HG03095 (cell line): ENCODE measurements at regions not wholly inside any gene's neighbourhood (a gene's known extent, or its start where the extent isn't known, plus 50 kb on each side); places are given as distances from the start of the nearest gene placed in this dataset.
"Not testable (repeated sequence)": the region's sequence is repeated elsewhere in the genome, so short reads cannot be mapped to it uniquely, and the experiment has no call there.

Source experiments
- ATAC-seq: cut with Tn5 transposase; IDR thresholded peaks from one replicate; pipeline ENCODE4 v1.9.1; 2021; ENCODE audit warnings: moderate library complexity; ENCODE audit not compliant: unreplicated experiment

DNA sequence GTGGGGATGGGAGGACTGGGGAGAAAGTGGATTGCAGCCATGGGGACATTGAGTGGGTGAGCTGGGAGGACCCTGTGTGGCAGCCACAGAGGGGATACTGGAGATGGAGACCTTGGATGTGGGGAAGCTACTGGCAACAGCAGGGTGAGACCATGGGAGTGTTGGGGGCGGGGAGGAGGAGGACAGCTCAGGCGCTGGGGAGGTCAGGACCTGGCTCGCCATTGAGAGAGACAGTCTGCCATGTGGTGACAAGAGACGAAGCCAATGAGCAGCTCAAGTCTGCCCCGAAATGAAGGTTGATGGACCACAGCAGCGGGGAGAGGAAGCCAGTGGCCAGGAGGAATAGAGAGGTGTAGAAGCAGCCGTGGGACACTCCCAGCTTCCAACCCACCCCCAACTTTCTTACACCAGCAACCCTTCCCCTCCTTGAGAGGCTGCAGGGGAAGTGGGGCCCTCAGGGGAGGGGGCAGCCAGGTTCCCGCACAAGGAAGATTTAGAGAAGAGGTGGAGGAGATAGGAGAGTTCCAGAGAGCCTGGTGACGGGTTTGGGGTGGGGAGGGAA is 118.1 kb downstream of the ASB7 start:
- ATAC-seq: no peak

DNA sequence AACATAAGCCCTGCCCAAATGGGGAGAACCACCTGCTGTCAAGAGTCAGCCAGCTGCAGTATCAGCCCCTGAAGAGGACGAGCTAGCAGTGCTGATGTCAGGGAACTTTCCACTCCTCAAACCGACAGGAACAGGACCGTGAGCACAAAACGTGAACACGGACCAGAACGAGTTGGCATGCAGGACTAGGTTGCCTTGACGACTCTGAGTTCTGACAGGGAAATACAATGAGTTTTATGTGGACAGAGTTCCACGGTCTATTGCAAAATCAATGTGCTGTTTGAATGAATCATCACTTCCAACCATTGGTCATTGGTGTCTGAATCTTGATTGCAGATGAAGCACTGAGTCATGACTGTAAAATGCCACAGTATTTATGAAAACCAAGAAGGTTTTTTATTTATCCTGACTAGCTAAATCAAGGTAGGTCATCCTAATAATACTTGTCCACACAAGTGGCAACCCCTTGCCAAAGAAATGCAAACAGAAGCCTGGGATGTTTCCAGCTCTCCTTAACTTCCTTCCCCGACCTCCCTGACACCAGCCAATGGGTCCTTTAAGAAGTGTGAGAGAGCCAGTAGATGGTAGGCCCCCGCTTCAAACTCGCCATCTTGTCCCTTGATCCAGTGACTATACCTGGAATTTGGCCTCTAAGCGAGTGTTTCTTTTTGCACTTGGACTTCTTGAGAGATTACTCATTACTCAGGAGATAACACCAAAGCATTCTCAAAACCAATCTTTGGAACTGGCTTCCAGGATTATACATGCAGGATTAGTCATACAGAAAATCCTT is 119.6 kb downstream of the ASB7 start:
- ATAC-seq: no peak

DNA sequence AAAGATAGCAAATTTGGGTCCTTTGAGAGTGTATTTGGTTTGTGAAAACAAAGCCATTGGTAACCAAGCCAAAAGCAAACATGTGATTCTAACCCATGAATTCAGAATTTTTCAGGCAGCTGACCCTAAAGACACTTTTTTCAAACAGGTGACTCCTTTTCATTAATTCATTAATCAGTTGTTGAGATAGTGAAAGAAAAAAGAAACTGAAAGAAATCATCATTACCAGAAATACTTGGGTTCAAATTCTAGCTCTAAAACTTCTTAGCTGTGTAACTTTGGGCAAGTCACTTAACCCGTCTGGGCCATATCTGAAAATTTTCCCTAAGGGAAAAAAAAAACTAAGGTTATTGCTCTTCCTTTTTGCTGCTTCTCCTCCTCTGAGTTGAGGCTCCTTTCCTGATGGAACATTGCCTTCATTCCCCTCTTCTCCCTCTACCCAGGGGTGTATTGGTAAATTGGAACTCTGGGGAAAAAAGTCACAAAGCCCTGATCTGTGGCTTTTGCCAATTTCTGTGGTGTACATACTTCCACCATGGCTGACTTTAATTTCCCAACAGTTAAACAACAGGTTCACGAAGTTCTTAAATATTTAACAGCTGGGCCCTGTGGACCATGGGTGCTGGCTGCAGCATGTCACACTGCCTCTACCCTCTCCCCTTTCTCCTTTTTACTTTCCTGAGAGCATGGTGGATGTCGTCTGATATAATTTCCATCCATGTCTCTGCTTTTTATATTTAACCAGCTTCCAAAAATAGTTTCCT is 120.3 kb downstream of the ASB7 start:
- no peak for ATAC-seq

DNA sequence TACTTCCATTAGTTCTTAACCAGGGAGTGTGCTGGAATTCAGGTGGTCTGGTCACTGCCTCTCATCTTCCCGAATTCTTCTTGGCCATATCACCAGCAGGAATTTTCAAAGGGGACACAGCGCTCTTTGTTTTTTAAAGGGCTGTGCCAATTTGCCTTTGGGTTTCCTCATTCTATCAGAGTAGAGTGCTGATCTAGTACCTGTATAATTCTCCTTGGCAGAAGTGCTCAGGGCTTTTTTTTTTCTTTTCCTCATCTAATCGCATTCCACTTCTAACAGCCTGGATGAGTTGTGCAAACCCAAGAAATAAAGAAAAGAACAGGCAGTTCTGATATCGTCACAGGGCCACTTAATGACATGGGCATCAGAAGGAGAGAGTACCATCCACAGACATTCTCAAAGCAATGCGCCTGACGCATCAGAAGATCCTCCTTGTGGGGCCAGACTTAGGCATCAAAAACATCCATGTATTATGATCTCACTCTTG is 121.0 kb downstream of the ASB7 start:
- ATAC-seq: no peak

DNA sequence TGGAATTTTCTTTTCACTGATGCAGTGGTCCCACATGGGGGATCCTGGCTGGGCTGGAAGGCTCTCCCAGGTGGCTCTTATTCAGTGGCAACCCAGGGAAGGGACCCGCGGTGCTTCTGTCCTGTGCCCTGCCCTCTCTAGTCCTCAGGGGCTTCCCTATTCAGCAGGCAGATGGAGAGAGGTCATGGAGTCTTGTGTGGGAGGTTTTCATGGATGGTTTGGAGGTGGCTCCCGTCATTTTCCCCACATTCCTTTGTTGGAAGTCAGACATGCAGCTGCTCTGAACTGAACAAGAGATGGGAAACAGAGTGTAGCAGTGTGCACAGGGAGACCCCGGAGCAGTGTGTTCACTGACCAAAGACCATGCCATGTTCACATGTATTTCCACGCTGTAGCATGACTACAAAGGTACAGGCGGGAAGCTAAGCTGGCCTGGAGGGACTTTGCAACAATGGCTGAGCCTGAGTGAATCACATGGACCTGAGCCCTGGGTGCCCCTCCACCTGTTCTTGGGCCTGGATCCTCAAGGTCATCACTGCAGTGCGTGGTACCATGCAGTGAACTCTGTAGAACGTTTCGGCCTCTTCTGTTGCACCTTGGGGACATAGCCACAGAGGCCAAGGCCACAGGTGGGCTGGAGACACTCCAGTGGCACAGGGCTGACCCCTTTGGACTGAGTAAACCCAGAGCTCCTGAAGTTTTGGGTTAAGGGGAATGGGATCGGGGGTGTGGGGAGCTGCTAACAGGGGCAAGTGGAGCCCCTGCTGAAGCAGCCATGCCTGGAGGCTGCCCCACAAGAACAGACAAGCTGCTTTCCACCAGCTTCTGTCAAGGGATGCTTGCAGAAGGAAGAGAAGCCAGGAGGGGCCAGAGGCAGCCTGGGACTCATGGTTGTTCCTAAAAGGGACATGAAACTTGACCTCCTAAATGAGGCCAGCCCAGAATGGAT is 123.0 kb downstream of the ASB7 start:
- no peak for ATAC-seq

DNA sequence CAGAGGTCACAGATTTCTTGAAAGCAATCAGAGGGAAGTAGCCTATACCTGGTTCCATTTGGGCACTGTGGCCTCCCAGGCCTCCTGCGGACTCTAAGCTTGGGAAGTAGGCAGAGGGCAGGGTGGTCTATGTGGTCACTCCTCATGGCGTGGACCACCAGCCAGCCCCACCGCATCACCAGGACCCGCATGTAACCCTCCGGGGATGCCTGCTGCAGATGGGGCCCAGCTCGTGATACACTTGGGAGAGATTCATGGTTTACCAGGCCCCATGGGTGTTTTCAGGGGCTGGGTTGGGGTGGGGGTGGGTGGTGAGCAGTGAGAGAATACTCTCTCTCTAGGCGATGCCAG is 123.7 kb downstream of the ASB7 start:
- ATAC-seq: no peak

DNA sequence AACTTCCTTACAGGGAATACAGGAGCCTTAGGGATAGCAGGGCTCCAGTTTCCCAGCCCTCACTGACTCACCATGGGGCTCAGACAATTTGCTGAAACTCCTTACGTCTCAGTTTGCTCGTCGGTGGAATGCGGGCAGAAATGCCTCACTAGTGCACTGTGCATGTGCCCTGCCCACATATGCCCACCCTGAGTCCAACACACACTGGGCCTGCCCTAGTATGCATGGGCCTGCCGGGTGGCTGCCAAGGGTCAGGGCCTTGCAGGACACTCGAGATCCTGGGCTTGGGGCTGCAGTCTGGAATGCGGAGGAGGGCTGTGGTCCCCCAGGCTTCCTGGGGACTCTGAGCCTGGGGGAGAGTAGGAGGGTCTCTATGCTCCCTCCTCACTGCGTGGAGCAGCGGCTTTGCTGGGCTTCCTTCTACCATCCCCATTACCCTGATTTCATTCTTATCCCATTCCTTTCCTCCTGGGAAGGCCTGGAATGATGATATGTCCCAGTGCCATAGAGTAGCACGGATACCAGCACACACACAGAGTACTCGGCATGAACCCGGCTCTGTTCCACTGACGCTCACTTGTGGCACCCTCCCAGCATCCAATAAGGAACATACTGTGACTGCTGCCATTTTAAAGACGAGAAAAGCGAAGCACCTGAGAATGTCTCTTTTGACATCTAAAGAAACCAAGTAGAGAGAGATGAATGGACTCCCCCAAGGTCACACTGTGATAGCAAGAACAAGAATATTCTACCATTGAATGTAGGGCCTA is 124.2 kb downstream of the ASB7 start:
- no peak for ATAC-seq

DNA sequence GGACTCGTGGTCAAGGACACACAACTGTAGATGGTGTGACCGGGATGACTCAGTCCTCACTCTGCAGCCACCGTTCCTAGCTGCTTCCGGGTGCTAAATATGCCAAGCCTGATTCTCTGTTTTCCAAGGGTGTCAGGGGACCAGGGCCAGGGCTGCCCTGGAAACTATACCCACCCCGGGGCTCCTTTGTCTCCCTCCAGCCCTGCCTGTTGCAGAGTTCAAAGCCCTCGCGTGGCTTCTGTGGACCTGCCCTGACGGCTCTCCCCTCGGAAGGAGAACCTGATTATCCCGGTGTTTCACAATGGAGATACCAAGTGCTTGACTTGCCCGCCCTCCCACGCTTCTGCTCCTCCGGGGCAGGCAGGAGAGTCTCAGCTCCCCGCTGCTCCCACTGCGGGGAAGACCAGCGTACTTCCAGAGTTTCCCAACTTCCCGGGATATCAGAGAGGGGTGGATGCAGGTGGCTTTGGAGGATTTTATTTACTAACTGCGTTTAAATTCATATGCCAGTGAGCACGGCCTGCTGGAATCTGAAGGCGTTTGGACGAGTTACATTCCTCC is 125.0 kb downstream of the ASB7 start:
- ATAC-seq: no peak

DNA sequence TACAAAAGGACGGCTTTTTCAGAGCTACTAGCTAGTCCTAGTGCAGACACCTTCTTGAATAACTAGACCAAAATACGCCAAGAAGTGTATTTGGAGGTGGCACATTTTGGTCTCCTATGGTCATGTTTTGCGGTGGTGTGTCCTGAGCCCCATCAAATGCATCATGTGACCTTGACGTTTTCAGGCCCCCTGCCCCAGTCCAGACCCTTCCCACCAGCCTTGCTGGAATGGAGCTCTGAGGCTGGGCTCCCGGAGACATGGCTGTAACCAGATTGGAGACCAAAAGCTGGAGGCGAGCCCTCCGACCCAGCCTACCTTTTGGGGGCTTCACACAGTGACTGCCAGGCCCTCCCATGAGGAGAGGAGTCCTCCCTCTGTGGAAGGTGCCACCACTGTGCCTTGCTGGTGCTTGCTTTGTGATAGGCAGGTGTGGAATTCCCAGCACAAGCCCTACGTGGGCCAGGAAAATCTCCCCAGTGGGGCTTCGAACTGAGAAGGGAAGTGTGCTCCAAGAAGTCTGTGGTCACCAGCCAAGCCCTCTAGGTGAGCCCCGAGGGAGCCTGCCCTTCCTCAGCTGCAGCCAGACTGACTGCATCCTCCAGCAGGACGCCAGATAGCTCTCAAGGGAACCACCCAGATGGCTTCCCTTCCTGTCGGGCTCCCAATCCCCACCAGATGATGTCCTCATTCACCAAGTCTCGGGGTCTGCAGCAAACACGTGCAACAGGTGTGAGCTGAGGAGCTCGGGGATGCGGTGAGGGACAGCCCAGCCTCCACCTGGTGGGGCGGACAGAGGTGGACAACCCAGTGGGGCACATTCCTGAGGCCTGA is 126.2 kb downstream of the ASB7 start:
- no peak for ATAC-seq

DNA sequence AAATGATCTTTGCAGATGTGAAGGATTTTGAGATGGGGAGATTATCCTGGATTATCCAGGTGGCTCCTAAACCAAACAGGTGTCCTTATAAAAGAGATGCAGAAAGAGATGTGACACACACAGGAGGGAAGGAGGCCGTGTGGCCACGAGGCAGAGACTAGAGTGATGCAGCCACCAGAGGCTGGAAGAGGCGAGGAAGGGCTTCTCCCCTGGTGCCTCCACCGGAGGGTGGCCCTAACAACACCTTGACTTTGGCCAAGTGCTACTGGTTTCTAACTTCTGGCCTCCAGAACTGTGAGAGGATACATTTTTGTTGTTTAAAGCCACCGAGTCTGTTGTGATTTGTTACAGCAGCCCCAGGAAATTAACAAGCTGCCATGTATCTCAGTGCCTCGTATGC is 127.1 kb downstream of the ASB7 start:
- no peak for ATAC-seq

DNA sequence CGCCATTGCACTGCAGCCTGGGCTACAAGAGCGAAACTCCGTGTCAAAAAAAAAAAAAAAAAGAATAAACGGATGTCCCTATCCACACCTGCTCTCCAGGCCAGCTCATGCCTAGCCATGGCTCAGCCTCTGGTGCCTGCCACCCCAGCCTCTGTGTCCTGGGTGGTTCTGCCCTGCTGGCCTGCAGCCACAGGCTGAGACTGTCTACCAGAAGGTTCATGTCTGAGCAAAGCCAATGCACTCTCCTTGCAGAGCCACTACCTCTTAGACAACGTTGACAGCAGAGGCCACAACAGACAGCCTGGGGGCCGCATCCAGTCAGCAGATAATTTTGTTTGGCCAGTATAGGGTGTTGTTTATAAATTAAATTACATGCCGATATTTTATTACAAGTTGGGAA is 127.7 kb downstream of the ASB7 start:
- no peak for ATAC-seq

DNA sequence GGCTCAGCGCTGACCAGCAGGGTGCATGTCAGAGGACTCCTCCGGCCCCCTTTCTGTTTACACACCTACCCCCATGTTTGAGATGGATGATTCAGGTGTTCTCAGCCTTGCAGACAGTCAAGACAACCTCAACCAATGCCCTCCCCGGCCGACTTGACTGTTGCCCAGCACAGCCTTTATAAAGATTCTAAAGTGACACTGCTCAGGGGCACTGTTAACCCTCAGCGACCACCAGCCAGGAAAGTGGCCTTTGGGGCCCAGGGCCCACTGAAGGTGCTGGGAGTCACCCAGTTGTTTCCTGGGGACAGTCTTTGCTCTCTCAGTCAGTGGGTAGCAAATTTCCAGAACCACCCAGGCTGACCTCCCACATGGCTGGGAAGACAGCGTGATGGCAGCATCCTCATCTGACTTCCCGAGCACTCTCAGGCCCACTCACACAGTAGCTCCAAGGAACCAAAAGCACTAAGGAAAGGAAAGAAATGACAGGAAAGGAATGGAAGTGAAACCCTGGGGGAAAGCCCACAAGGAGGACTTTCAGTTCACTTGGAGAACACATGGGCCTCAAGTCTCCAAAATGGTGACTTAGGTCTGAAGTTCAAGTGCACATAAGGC is 128.4 kb downstream of the ASB7 start:
- ATAC-seq: no peak

DNA sequence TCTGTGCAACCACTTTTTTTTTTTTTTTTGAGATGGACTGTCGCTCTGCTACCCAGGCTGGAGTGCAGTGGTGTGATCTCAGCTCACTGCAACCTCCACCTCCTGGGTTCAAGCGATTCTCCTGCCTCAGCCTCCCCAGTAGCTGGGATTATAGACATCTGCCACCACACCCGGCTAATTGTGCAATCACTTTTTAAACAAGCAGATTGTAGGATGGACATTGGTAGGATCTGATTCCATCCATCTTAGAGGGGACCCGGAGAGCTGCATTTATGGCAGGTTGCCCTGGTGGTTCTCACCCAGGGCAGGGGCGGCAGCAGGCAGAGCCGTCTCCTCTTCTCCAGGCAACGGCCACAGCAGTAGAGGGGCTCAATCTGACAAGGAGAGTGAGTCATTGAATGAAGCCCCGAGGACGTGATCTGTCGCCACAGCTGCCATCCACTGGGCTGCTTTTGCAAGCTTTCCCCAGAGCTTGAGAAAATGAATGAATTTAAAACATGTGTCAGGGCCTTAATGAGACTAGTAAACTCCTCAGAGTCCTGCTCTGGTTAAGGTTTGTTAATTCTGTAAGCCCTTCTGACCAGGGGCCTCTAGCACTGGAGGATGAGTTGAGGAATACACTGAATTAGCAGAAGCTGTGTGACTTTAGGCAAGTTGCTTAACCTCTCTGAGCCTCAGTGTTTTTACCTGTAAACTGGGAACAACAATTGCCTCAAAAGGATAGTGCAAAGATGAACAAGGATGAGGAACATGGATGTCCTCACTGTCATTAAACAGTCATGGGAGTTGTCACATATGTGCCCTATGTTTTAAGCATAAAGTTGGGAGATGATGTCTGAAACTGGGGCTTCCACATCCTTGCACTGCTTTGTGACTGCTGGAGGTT is 129.1 kb downstream of the ASB7 start:
- ATAC-seq: no peak

DNA sequence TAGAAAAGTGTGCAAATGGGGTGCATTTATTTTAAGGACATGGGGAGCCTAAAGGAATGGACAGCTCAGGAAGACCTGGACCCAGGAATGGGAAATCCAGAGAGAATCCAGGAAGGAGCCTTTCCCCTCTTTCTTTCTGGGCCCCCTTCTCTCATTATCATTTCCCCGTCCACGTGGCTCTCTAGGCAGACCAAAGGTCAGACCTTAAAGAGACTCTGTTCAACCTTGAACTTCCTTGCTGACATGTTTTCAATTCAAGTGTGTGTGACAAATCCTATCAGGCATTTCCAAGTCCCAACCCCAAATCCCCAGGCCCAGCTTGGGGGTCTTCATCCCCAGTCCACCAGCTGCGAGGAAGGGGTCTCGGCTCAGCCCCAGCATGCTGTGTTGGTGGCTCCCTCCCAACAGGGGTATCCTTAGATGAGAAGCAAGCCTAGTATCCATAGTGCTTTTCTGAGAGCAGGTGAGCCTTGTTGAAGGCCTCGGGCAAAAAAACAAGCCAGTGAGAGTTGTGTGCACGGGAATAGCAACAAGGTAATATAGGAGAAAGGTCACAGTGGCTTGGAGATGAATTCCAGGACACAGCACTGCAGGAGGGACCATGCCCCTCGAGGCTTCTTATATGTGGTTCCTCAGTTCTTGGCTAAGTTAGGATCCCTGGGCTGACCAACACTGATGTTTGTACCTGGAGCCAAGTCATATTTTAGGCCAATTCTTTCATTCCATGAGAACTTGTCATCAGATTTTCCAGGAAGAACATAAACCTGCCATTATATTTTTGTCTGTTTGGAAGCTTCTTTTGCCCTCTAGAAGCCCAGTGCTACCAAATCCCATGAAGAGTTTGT is 130.0 kb downstream of the ASB7 start:
- ATAC-seq: no peak

DNA sequence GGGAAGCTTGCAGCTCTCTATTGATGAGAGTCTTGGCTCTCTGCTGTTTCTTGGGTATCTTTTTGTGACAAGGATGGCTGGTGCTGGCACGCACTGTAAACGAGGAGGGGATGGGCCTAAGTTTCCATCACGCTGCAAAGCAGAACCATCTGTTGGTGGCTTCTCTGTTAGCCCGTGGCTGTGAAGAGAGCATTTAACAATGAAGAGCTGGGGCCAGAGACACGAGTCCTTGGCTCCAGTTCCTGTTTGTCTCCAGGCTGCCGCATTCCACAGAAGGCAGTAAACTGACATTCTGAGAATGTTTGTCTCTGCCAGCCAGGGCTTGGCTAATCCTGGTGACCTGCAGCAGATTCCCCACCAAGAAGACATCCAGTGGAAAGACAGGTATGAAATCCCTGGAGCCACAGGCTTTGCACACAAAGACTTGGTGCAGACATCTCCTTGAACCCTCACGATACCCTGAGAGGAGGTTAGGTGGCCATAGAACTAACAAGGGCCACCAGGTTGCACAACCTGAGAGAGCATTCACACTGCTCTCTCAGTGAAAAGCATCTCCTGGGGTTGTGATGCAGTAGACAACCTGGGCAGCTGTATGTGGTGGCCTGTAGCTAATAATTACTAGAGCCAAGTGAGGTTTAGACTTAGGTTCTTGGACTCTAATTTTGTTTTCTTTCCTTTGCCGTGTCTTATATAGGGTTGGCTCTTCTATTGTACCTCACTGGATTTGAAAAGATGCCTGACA is 130.9 kb downstream of the ASB7 start:
- ATAC-seq: no peak

DNA sequence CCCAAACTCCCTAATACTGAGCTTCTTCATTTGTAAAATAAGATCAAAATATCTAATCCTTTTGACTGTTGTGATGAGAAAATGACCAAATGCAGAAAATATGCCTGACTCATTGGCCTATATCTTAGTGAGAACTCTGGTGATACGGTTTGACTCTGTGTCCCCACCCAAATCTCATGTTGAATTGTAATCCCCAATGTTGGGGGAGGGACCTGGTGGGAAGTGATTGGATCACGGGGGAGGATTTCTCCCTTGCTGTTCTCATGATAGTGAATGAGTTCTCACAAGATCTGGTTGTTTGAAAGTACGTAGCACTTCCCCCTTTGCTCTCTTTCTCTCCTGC is 131.4 kb downstream of the ASB7 start:
- not testable (repeated sequence) for ATAC-seq
